Uterus (tissue), 3 donors: ENCODE measurements at regions not wholly inside any gene's neighbourhood (a gene's known extent, or its start where the extent isn't known, plus 50 kb on each side); places are given as distances from the start of the nearest gene placed in this dataset.

Source experiments
- DNase-seq, 2 donors: peaks; one replicate each; pipeline ENCODE4 v3.0.0-alpha.2; 2019 to 2020
- H3K27ac ChIP-seq, 2 donors: fragments of 200-600 bp; sonication (generic); 1 replicate in 1 of 2; 2 replicates in 1 of 2; pipeline ENCODE4 v1.5.1; 2016 to 2018
- H3K27me3 ChIP-seq, 2 donors: fragments of 200-600 bp; sonication (generic); one replicate each; pipeline ENCODE4 v1.5.1; 2018 to 2019; ENCODE audit warnings: control low read depth in 1 of 2
- H3K36me3 ChIP-seq, 2 donors: fragments of 200-600 bp; sonication (generic); one replicate each; pipeline ENCODE4 v1.5.1; 2019; ENCODE audit warnings: control low read depth in 1 of 2
- H3K4me1 ChIP-seq, 2 donors: fragments of 200-600 bp; sonication (generic); one replicate each; pipeline ENCODE4 v1.5.1; 2018 to 2019; ENCODE audit warnings: control low read depth in 1 of 2
- H3K4me3 ChIP-seq, 2 donors: fragments of 200-600 bp; sonication (generic); 1 replicate in 1 of 2; 2 replicates in 1 of 2; pipeline ENCODE4 v1.5.1; 2018 to 2019; ENCODE audit warnings: mild to moderate bottlenecking in 1 of 2
- H3K9me3 ChIP-seq, 2 donors: fragments of 200-600 bp; sonication (generic); one replicate each; pipeline ENCODE4 v1.5.1; 2019; ENCODE audit warnings: control low read depth in 1 of 2
- CTCF ChIP-seq, 4 experiments: fragments of 200-600 bp in 2 of 4; fragments of 450-650 bp in 2 of 4; sonication (generic) in 2 of 4; IDR thresholded peaks; one replicate each; pipeline ENCODE4 v1.5.1; 2016 to 2019; ENCODE audit warnings: antibody characterized with exemption in 4 of 4, mild to moderate bottlenecking in 2 of 4, moderate library complexity in 1 of 4
- POLR2A ChIP-seq, 2 donors: fragments of 450-650 bp; IDR thresholded peaks; one replicate each; pipeline ENCODE4 v1.6.1; 2016; ENCODE audit warnings: antibody characterized with exemption in 2 of 2, mild to moderate bottlenecking in 1 of 2, moderate library complexity in 1 of 2
- intact Hi-C: fragments of 100-400 bp; cut with DNase I; formaldehyde crosslinking; loops from one replicate; pipeline ENCODE4 v1.15.1; 2023; ENCODE audit warnings: low total_unique reads
- donor health status: DM: yes; HTN: yes; CAD: no.

GRCh38 chr6:137724018-137724403, 143.0 kb upstream of the TNFAIP3 start:
- H3K4me3 ChIP-seq, result no peak overlapping the region
- H3K27me3 ChIP-seq, result no peaks in the 10 kb centered on the region
- H3K4me1 ChIP-seq, result no peaks in the 10 kb centered on the region
- TF ChIP-seq CTCF (IDR thresholded peaks at IDR 0.05) (no peak), POLR2A (IDR thresholded peaks at IDR 0.05) (no peak)
- no peak overlapping the region for H3K27ac ChIP-seq
- DNase-seq, result no peak
- intact Hi-C loops, result no loop called here
- H3K36me3 ChIP-seq, result no peaks in the 10 kb centered on the region
- H3K9me3 ChIP-seq, result no peaks in the 10 kb centered on the region

- Histone ChIP-seq H3K4me1 (no peaks in the 10 kb centered on the region), H3K36me3 (no peaks in the 10 kb centered on the region), H3K27me3 (no peaks in the 10 kb centered on the region), H3K4me3 (no peak overlapping the region), H3K9me3 (no peaks in the 10 kb centered on the region), H3K27ac (no peak overlapping the region)
- TF ChIP-seq POLR2A (IDR thresholded peaks at IDR 0.05), result no peak
- TF ChIP-seq CTCF (IDR thresholded peaks at IDR 0.05), result no peak
- intact Hi-C loops, result no loop called here
- DNase-seq, result no peak
These were observed 142.4 kb upstream of the TNFAIP3 start for GRCh38 chr6:137724495-137725211.

GRCh38 chr6:137725949-137726348, 141.1 kb upstream of the TNFAIP3 start:
- no peak for DNase-seq
- Histone ChIP-seq H3K9me3 (no peaks in the 10 kb centered on the region), H3K4me1 (no peaks in the 10 kb centered on the region), H3K36me3 (no peaks in the 10 kb centered on the region), H3K27ac (no peak overlapping the region), H3K4me3 (no peak overlapping the region), H3K27me3 (no peaks in the 10 kb centered on the region)
- intact Hi-C loops, result no loop called here
- TF ChIP-seq CTCF (IDR thresholded peaks at IDR 0.05) (no peak), POLR2A (IDR thresholded peaks at IDR 0.05) (no peak)

GRCh38 chr6:137726582-137726981, 140.5 kb upstream of the TNFAIP3 start:
- H3K27me3 ChIP-seq, result no peaks in the 10 kb centered on the region
- no peaks in the 10 kb centered on the region for H3K36me3 ChIP-seq
- TF ChIP-seq POLR2A (IDR thresholded peaks at IDR 0.05) (no peak), CTCF (IDR thresholded peaks at IDR 0.05) (no peak)
- H3K9me3 ChIP-seq, result no peaks in the 10 kb centered on the region
- no peak overlapping the region for H3K4me3 ChIP-seq
- no peaks in the 10 kb centered on the region for H3K4me1 ChIP-seq
- H3K27ac ChIP-seq, result no peak overlapping the region
- no peak for DNase-seq
- intact Hi-C loops, result no loop called here

GRCh38 chr6:137727216-137727765, 139.8 kb upstream of the TNFAIP3 start:
- H3K27me3 ChIP-seq, result no peaks in the 10 kb centered on the region
- no peak overlapping the region for H3K4me3 ChIP-seq
- H3K4me1 ChIP-seq, result no peaks in the 10 kb centered on the region
- no peaks in the 10 kb centered on the region for H3K36me3 ChIP-seq
- intact Hi-C loops, result no loop called here
- no peaks in the 10 kb centered on the region for H3K9me3 ChIP-seq
- no peak for TF ChIP-seq CTCF (IDR thresholded peaks at IDR 0.05)
- TF ChIP-seq POLR2A (IDR thresholded peaks at IDR 0.05), result no peak
- H3K27ac ChIP-seq, result no peak overlapping the region
- no peak for DNase-seq
